NT2/D1 (cell line): ENCODE measurements at regions not wholly inside any gene's neighbourhood (a gene's known extent, or its start where the extent isn't known, plus 50 kb on each side); places are given as distances from the start of the nearest gene placed in this dataset.

Source experiments
- YY1 ChIP-seq: IDR thresholded peaks from 2 replicates; pipeline ENCODE4 v1.6.1; 2011; ENCODE audit not compliant: insufficient read length, insufficient read depth
- ZNF274 ChIP-seq: IDR thresholded peaks from 2 replicates; pipeline ENCODE4 v1.6.1; 2011; ENCODE audit warnings: mild to moderate bottlenecking, low read depth, low read length

DNA sequence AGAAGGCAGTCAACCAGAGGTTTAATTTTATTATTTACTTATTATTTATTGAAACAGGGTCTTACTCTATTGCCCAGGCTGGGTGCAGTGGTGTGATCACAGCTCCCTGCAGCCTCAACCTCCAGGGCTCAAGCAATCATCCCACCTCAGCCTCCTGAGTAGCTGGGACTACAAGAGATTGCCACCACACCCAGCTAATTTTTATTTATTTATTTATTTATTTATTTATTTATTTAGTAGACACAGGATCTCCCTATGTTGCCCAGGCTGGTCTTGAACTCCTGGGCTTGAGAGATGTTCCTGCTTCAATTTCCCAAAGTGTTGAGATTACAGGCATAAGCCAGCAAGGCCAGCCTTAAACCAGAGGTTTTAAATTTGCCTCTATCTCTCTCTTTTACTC lies 83.1 kb downstream of the RCN1 start:
- TF ChIP-seq ZNF274 = no peak
- TF ChIP-seq YY1 = no peak
